NB4 (cell line): ENCODE measurements at regions not wholly inside any gene's neighbourhood (a gene's known extent, or its start where the extent isn't known, plus 50 kb on each side); places are given as distances from the start of the nearest gene placed in this dataset.

Source experiments
- CTCF ChIP-seq: IDR thresholded peaks from one replicate; pipeline ENCODE4 v1.5.1; 2012; ENCODE audit warnings: low read depth, low read length
- MYC ChIP-seq: IDR thresholded peaks from 2 replicates; pipeline ENCODE4 v1.6.1; 2011; ENCODE audit warnings: low read depth, low read length
- POLR2A ChIP-seq: IDR thresholded peaks from 2 replicates; pipeline ENCODE4 v1.6.1; 2011; ENCODE audit warnings: mild to moderate bottlenecking; ENCODE audit not compliant: insufficient read length; ENCODE audit errors: extremely low read depth
- TF ChIP-seq, protein P1 (sequence below): IDR thresholded peaks from 2 replicates; pipeline ENCODE4 v1.6.1; 2011; ENCODE audit warnings: low read depth, low read length

GRCh38 chr5:125310749-125311148, 564.3 kb upstream of the ZNF608 start:
- TF ChIP-seq CTCF (no peak), POLR2A (no peak), MYC (no peak)
- TF ChIP-seq, protein P1, sequence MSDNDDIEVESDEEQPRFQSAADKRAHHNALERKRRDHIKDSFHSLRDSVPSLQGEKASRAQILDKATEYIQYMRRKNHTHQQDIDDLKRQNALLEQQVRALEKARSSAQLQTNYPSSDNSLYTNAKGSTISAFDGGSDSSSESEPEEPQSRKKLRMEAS, result no peak
